PC-9 (cell line): ENCODE measurements at regions not wholly inside any gene's neighbourhood (a gene's known extent, or its start where the extent isn't known, plus 50 kb on each side); places are given as distances from the start of the nearest gene placed in this dataset.

Experiments used
- CTCF ChIP-seq: fragments of 200-600 bp; sonication (generic); conservative IDR thresholded peaks from 2 replicates; pipeline ENCODE4 v1.6.1; 2017; ENCODE audit warnings: mixed run types, antibody characterized with exemption, mild to moderate bottlenecking, moderate library complexity
- EZH2 ChIP-seq: fragments of 200-600 bp; sonication (generic); IDR thresholded peaks from 2 replicates; pipeline ENCODE4 v1.8.0; 2017; ENCODE audit warnings: antibody characterized with exemption, low read depth

- TF ChIP-seq CTCF (no peak), EZH2 (no peak)
Observed at GRCh38 chr18:51664236-51664635, 466.8 kb upstream of the MEX3C start.
